ENCODE measurements at regions not wholly inside any gene's neighbourhood (a gene's known extent, or its start where the extent isn't known, plus 50 kb on each side); places are given as distances from the start of the nearest gene placed in this dataset.

- TF ChIP-seq, protein P1, sequence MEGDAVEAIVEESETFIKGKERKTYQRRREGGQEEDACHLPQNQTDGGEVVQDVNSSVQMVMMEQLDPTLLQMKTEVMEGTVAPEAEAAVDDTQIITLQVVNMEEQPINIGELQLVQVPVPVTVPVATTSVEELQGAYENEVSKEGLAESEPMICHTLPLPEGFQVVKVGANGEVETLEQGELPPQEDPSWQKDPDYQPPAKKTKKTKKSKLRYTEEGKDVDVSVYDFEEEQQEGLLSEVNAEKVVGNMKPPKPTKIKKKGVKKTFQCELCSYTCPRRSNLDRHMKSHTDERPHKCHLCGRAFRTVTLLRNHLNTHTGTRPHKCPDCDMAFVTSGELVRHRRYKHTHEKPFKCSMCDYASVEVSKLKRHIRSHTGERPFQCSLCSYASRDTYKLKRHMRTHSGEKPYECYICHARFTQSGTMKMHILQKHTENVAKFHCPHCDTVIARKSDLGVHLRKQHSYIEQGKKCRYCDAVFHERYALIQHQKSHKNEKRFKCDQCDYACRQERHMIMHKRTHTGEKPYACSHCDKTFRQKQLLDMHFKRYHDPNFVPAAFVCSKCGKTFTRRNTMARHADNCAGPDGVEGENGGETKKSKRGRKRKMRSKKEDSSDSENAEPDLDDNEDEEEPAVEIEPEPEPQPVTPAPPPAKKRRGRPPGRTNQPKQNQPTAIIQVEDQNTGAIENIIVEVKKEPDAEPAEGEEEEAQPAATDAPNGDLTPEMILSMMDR (IDR thresholded peaks at IDR 0.05; ENCODE audit: low read length, missing control alignments): peak; percentile 63
- no peak overlapping the region for H3K4me3 ChIP-seq (replicated peaks; ENCODE audit: low read depth, low read length)
Measured at GRCh38 chr10:128211953-128212727, 85.9 kb upstream of the MKI67 start.

DNA sequence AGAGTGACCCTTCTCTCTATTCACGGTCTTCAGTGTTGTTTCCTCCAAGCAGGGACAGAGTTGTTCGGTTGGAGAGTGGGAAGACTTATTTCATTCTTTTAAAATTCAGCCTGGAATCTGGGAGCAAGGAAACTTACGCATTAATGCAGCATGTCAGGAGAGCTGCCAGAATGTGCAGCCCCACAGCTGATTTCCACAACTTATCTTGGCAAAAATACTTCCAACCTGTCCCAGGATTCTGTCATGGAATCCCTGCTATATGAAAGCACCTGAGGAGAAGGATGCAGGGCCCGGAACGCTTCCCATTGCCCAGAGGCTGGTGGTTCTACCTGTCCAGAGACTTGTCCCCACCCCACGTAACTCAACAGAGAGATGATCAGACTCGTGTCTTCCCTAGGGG, 86.9 kb upstream of the MKI67 start:
- DNase-seq (ENCODE audit: low read depth): no peak
- H3K4me3 ChIP-seq (replicated peaks; ENCODE audit: low read depth, low read length): no peak overlapping the region
- TF ChIP-seq, protein P1 (IDR thresholded peaks at IDR 0.05; ENCODE audit: low read length, missing control alignments): no peak

More at GRCh38 chr10:128211953-128212727, 85.9 kb upstream of the MKI67 start:
- peak; percentile 67 for DNase-seq (ENCODE audit: low read depth)

DNA sequence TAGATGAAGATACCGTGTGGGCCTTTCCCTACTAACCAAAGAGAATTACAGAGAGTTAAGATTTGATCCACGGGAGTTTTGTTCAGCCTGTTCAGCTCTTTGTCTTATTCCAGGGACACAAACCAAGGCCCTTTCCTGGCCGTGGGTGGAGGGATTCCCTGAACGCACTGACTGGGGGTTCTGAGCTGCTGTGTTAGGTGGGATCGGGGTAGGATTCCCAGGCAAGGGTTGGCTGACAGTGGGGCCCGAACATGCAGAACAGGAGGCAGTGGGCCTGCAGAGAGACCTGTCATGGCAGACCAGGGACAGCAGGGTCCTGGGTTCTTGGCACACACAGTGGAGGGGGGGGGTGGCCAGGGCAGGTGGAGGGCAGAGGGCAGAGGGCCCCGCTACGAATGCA, 89.5 kb upstream of the MKI67 start:
- DNase-seq (ENCODE audit: low read depth): no peak
- TF ChIP-seq, protein P1 (IDR thresholded peaks at IDR 0.05; ENCODE audit: low read length, missing control alignments): no peak
- H3K4me3 ChIP-seq (replicated peaks; ENCODE audit: low read depth, low read length): no peak overlapping the region

DNA sequence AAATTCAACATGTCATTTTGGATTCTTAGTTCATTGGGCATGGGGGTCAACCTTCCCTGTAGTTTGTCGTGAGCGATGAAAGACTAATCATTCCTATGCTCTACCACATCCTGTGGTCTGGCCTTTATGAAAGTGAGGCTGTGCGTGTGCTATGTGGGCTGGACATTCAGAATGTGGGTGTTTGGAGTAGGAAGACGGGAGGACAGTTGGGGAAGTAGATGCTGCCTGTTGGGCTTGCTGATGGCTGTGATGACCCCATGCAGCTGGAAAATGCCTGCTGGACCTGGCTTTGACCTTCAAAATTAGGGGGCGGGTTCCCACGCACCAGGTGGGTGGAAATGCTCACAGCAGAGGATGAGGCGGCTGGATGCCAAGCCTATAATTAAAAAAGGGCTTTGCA, 90.9 kb upstream of the MKI67 start:
- TF ChIP-seq, protein P1 (IDR thresholded peaks at IDR 0.05; ENCODE audit: low read length, missing control alignments): no peak
- no peak for DNase-seq (ENCODE audit: low read depth)
- H3K4me3 ChIP-seq (replicated peaks; ENCODE audit: low read depth, low read length): no peak overlapping the region

- DNase-seq (ENCODE audit: low read depth): no peak
- TF ChIP-seq, protein P1 (IDR thresholded peaks at IDR 0.05; ENCODE audit: low read length, missing control alignments): no peak
- no peak overlapping the region for H3K4me3 ChIP-seq (replicated peaks; ENCODE audit: low read depth, low read length)
Measured at GRCh38 chr10:128218161-128218560, 91.9 kb upstream of the MKI67 start.

- DNase-seq (ENCODE audit: low read depth): no peak
- TF ChIP-seq, protein P1 (IDR thresholded peaks at IDR 0.05; ENCODE audit: low read length, missing control alignments): no peak
- H3K4me3 ChIP-seq (replicated peaks; ENCODE audit: low read depth, low read length): no peak overlapping the region
Measured at GRCh38 chr10:128219295-128219694, 93.1 kb upstream of the MKI67 start.

GRCh38 chr10:128220021-128220420, 93.8 kb upstream of the MKI67 start:
- TF ChIP-seq, protein P1 (IDR thresholded peaks at IDR 0.05; ENCODE audit: low read length, missing control alignments): no peak
- no peak for DNase-seq (ENCODE audit: low read depth)

More at GRCh38 chr10:128220021-128220420, 93.8 kb upstream of the MKI67 start:
- H3K4me3 ChIP-seq (replicated peaks; ENCODE audit: low read depth, low read length): no peak overlapping the region

Data from fibroblast of pulmonary artery (primary cell).